ENCODE measurements at regions not wholly inside any gene's neighbourhood (a gene's known extent, or its start where the extent isn't known, plus 50 kb on each side); places are given as distances from the start of the nearest gene placed in this dataset.

GRCh38 chr2:147095376-147095775, 749.5 kb upstream of the ACVR2A start:
- TF ChIP-seq ZNF114 (CRISPR knock-in tag; IDR thresholded peaks at IDR 0.05) (no peak), ZNF331 (CRISPR knock-in tag; IDR thresholded peaks at IDR 0.05; ENCODE audit: low read depth) (no peak), STAT1 (IDR thresholded peaks at IDR 0.05; ENCODE audit: unreplicated experiment) (no peak), EZH2phosphoT487 (IDR thresholded peaks at IDR 0.05; ENCODE audit: unreplicated experiment) (no peak), CREB1 (CRISPR knock-in tag; IDR thresholded peaks at IDR 0.05; ENCODE audit: low read depth) (no peak), ZNF462 (CRISPR knock-in tag; IDR thresholded peaks at IDR 0.05) (no peak), EZH2 (IDR thresholded peaks at IDR 0.05; ENCODE audit: low read depth, unreplicated experiment) (no peak), JUNB (IDR thresholded peaks at IDR 0.05; ENCODE audit: unreplicated experiment) (no peak), NANOG (IDR thresholded peaks at IDR 0.05; ENCODE audit: borderline replicate concordance) (no peak), POLR2AphosphoS5 (IDR thresholded peaks at IDR 0.05; ENCODE audit: low read depth) (no peak), CTCF (conservative IDR thresholded peaks at IDR 0.05; ENCODE audit: low read depth in 2 of 2) (no peak)
- TF ChIP-seq, protein P1, sequence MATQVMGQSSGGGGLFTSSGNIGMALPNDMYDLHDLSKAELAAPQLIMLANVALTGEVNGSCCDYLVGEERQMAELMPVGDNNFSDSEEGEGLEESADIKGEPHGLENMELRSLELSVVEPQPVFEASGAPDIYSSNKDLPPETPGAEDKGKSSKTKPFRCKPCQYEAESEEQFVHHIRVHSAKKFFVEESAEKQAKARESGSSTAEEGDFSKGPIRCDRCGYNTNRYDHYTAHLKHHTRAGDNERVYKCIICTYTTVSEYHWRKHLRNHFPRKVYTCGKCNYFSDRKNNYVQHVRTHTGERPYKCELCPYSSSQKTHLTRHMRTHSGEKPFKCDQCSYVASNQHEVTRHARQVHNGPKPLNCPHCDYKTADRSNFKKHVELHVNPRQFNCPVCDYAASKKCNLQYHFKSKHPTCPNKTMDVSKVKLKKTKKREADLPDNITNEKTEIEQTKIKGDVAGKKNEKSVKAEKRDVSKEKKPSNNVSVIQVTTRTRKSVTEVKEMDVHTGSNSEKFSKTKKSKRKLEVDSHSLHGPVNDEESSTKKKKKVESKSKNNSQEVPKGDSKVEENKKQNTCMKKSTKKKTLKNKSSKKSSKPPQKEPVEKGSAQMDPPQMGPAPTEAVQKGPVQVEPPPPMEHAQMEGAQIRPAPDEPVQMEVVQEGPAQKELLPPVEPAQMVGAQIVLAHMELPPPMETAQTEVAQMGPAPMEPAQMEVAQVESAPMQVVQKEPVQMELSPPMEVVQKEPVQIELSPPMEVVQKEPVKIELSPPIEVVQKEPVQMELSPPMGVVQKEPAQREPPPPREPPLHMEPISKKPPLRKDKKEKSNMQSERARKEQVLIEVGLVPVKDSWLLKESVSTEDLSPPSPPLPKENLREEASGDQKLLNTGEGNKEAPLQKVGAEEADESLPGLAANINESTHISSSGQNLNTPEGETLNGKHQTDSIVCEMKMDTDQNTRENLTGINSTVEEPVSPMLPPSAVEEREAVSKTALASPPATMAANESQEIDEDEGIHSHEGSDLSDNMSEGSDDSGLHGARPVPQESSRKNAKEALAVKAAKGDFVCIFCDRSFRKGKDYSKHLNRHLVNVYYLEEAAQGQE (IDR thresholded peaks at IDR 0.05; ENCODE audit: unreplicated experiment): no peak
- TF ChIP-seq, protein P2, sequence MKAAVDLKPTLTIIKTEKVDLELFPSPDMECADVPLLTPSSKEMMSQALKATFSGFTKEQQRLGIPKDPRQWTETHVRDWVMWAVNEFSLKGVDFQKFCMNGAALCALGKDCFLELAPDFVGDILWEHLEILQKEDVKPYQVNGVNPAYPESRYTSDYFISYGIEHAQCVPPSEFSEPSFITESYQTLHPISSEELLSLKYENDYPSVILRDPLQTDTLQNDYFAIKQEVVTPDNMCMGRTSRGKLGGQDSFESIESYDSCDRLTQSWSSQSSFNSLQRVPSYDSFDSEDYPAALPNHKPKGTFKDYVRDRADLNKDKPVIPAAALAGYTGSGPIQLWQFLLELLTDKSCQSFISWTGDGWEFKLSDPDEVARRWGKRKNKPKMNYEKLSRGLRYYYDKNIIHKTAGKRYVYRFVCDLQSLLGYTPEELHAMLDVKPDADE (IDR thresholded peaks at IDR 0.05): no peak
- DNase-seq (ENCODE audit: low spot score): no peak
- H4K20me1 ChIP-seq (replicated peaks; ENCODE audit: insufficient read depth): no peaks in the 10 kb centered on the region
- H3K27me3 ChIP-seq (ENCODE audit: insufficient read depth): peaks cover 12% of the 10 kb centered on the region
- no peak overlapping the region for H3K4me2 ChIP-seq
- H3K4me1 ChIP-seq (ENCODE audit: insufficient read depth): peaks cover 23% of the 10 kb centered on the region; the same call in 1 of the 2 replicates
- H3K79me2 ChIP-seq (replicated peaks; ENCODE audit: insufficient read depth): no peaks in the 10 kb centered on the region
- ATAC-seq: no peak
- Mint-ChIP-seq H3K27ac (no peak overlapping the region), H3K4me1 (peaks cover 21% of the 10 kb centered on the region), H3K9me3 (no peaks in the 10 kb centered on the region), H3K27me3 (ENCODE audit: insufficient read depth, low read depth, poor library complexity) (peaks cover 4% of the 10 kb centered on the region), H3K36me3 (ENCODE audit: low read depth) (no peaks in the 10 kb centered on the region), H3K4me3 (no peak overlapping the region)
- H3K9me2 ChIP-seq (ENCODE audit: insufficient read depth): 0 out of 2 replicates have a peak, but pooled peaks cover 4% of the 10 kb centered on the region
- no peaks in the 10 kb centered on the region for H3K36me3 ChIP-seq (ENCODE audit: insufficient read depth)
- H3K4me3 ChIP-seq: no peak overlapping the region
- H2AFZ ChIP-seq: no peak overlapping the region
- no peaks in the 10 kb centered on the region for H3F3A ChIP-seq (replicated peaks; ENCODE audit: low read depth)
- H3K27ac ChIP-seq (ENCODE audit: low read depth): no peak overlapping the region

Measured in GM23338 (cell line).